ENCODE measurements at regions not wholly inside any gene's neighbourhood (a gene's known extent, or its start where the extent isn't known, plus 50 kb on each side); places are given as distances from the start of the nearest gene placed in this dataset.

GRCh38 chr2:10183146-10183675 lies 60.7 kb downstream of the RRM2 start:
- no peak for DNase-seq (ENCODE audit: low spot score in 2 of 2)
- 94 to 95% methylated on average over 6 to 7 of the region's 7 CpGs for WGBS, 2 donors
- Histone ChIP-seq H3K4me1 (no peaks in the 10 kb centered on the region), H3K27ac (no peak overlapping the region), H3K27me3 (no peaks in the 10 kb centered on the region), H3K36me3 (no peaks in the 10 kb centered on the region), H3K4me3 (no peak overlapping the region), H3K9me3 (no peaks in the 10 kb centered on the region)
- no peak for TF ChIP-seq CTCF (IDR thresholded peaks at IDR 0.05)
- no peak for TF ChIP-seq POLR2A (IDR thresholded peaks at IDR 0.05)
- no peak for TF ChIP-seq EP300 (IDR thresholded peaks at IDR 0.05)

- H3K4me3 ChIP-seq: no peak overlapping the region
- WGBS, 2 donors: 64 to 84% methylated on average over 6 of the region's 6 CpGs
- TF ChIP-seq CTCF (IDR thresholded peaks at IDR 0.05) (no peak), POLR2A (IDR thresholded peaks at IDR 0.05) (no peak), EP300 (IDR thresholded peaks at IDR 0.05) (no peak)
- H3K4me1 ChIP-seq: no peaks in the 10 kb centered on the region
- no peaks in the 10 kb centered on the region for H3K36me3 ChIP-seq
- no peaks in the 10 kb centered on the region for H3K27me3 ChIP-seq
- H3K27ac ChIP-seq: no peak overlapping the region
- no peaks in the 10 kb centered on the region for H3K9me3 ChIP-seq
- DNase-seq (ENCODE audit: low spot score in 2 of 2): no peak
Measured at GRCh38 chr2:10184421-10184820, 61.9 kb downstream of the RRM2 start.

- no peak for TF ChIP-seq EP300 (IDR thresholded peaks at IDR 0.05)
- no peak for TF ChIP-seq POLR2A (IDR thresholded peaks at IDR 0.05)
- TF ChIP-seq CTCF (IDR thresholded peaks at IDR 0.05): no peak
- DNase-seq (ENCODE audit: low spot score in 2 of 2): no peak
- WGBS, 2 donors: 21 to 32% methylated on average over 8 of the region's 8 CpGs
- Histone ChIP-seq H3K9me3 (no peaks in the 10 kb centered on the region), H3K27ac (no peak overlapping the region), H3K4me3 (no peak overlapping the region), H3K4me1 (no peaks in the 10 kb centered on the region), H3K27me3 (no peaks in the 10 kb centered on the region), H3K36me3 (no peaks in the 10 kb centered on the region)
Measured at GRCh38 chr2:10185046-10185445, 62.5 kb downstream of the RRM2 start.

- no peaks in the 10 kb centered on the region for H3K36me3 ChIP-seq
- H3K9me3 ChIP-seq: no peaks in the 10 kb centered on the region
- H3K27me3 ChIP-seq: no peaks in the 10 kb centered on the region
- H3K4me1 ChIP-seq: no peaks in the 10 kb centered on the region
- TF ChIP-seq CTCF (IDR thresholded peaks at IDR 0.05): no peak
- no peak for TF ChIP-seq POLR2A (IDR thresholded peaks at IDR 0.05)
- no peak for TF ChIP-seq EP300 (IDR thresholded peaks at IDR 0.05)
- H3K4me3 ChIP-seq: no peak overlapping the region
- no peak overlapping the region for H3K27ac ChIP-seq
- DNase-seq (ENCODE audit: low spot score in 2 of 2): no peak
- 74 to 82% methylated on average over 4 of the region's 4 CpGs for WGBS, 2 donors
Measured at GRCh38 chr2:10185755-10186154, 63.2 kb downstream of the RRM2 start.

- no peak overlapping the region for H3K4me3 ChIP-seq
- TF ChIP-seq EP300 (IDR thresholded peaks at IDR 0.05) (no peak), CTCF (IDR thresholded peaks at IDR 0.05) (no peak)
- H3K27me3 ChIP-seq: no peaks in the 10 kb centered on the region
- H3K27ac ChIP-seq: no peak overlapping the region
- no peaks in the 10 kb centered on the region for H3K9me3 ChIP-seq
- 87 to 93% methylated on average over 13 to 22 of the region's 24 CpGs for WGBS, 2 donors
- DNase-seq (ENCODE audit: low spot score in 2 of 2): no peak
- H3K36me3 ChIP-seq: no peaks in the 10 kb centered on the region
- no peaks in the 10 kb centered on the region for H3K4me1 ChIP-seq
Measured at GRCh38 chr2:10186868-10187535, 64.5 kb downstream of the RRM2 start.
